WERI-Rb-1 (cell line): ENCODE measurements at regions not wholly inside any gene's neighbourhood (a gene's known extent, or its start where the extent isn't known, plus 50 kb on each side); places are given as distances from the start of the nearest gene placed in this dataset.

Experiments
- DNase-seq: peaks from one replicate; pipeline ENCODE4 v3.0.0-alpha.2; 2020
- H3K27ac ChIP-seq: fragments of 250-450 bp; sonication (Bioruptor Pico); 2 replicates; pipeline ENCODE4 v1.5.1; 2020; ENCODE audit warnings: mild to moderate bottlenecking, moderate library complexity
- H3K27me3 ChIP-seq: fragments of 250-450 bp; sonication (Bioruptor Pico); 2 replicates; pipeline ENCODE4 v1.5.1; 2021; ENCODE audit warnings: mild to moderate bottlenecking, low read depth, moderate library complexity; ENCODE audit not compliant: insufficient read depth, severe bottlenecking
- H3K36me3 ChIP-seq: fragments of 250-450 bp; sonication (Bioruptor Pico); 2 replicates; pipeline ENCODE4 v1.5.1; 2020; ENCODE audit warnings: mild to moderate bottlenecking, moderate library complexity
- H3K4me3 ChIP-seq: 2 replicates; pipeline ENCODE4 v1.5.1; 2011; ENCODE audit warnings: low read depth, mild to moderate bottlenecking, control low read depth, low read length
- H3K9me3 ChIP-seq: fragments of 250-450 bp; sonication (Bioruptor Pico); 2 replicates; pipeline ENCODE4 v1.5.1; 2021; ENCODE audit warnings: mild to moderate bottlenecking, moderate library complexity; ENCODE audit not compliant: severe bottlenecking
- TF ChIP-seq, protein P1 (sequence below): IDR thresholded peaks from 2 replicates; pipeline ENCODE4 v1.5.1; 2011; ENCODE audit warnings: low read depth, mild to moderate bottlenecking, control low read depth, inconsistent platforms, low read length

DNA sequence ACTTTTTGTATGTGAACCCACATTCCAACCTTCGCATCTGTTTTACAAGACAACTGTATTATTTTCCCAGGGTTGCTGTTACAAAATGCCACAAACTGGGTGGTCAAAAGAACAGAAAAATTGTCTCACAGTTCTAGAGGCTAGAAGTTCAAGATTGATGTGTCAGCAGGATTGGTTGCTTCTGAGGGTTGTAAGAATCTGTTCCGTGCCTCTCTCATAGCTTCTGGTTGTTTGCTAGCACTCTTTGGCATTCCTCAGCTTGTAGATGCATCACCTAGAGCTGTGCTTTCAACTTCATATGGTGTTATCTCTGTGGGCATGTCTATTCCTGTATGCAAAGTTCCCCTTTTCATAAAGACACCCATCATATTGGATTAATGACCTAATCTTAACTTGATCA is 1067.2 kb downstream of the EPHA7 start:
- TF ChIP-seq, protein P1, sequence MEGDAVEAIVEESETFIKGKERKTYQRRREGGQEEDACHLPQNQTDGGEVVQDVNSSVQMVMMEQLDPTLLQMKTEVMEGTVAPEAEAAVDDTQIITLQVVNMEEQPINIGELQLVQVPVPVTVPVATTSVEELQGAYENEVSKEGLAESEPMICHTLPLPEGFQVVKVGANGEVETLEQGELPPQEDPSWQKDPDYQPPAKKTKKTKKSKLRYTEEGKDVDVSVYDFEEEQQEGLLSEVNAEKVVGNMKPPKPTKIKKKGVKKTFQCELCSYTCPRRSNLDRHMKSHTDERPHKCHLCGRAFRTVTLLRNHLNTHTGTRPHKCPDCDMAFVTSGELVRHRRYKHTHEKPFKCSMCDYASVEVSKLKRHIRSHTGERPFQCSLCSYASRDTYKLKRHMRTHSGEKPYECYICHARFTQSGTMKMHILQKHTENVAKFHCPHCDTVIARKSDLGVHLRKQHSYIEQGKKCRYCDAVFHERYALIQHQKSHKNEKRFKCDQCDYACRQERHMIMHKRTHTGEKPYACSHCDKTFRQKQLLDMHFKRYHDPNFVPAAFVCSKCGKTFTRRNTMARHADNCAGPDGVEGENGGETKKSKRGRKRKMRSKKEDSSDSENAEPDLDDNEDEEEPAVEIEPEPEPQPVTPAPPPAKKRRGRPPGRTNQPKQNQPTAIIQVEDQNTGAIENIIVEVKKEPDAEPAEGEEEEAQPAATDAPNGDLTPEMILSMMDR, result no peak
- Histone ChIP-seq H3K27me3 (no peaks in the 10 kb centered on the region), H3K4me3 (no peak overlapping the region), H3K36me3 (no peaks in the 10 kb centered on the region), H3K9me3 (no peaks in the 10 kb centered on the region), H3K27ac (no peak overlapping the region)
- no peak for DNase-seq

GRCh38 chr6:92341201-92341600 is 1078.2 kb downstream of the EPHA7 start:
- no peak overlapping the region for H3K4me3 ChIP-seq
- no peaks in the 10 kb centered on the region for H3K9me3 ChIP-seq
- H3K36me3 ChIP-seq, result no peaks in the 10 kb centered on the region
- no peaks in the 10 kb centered on the region for H3K27me3 ChIP-seq
- no peak for DNase-seq
- TF ChIP-seq, protein P1, result no peak
- no peak overlapping the region for H3K27ac ChIP-seq

- no peak for DNase-seq
- Histone ChIP-seq H3K27me3 (no peaks in the 10 kb centered on the region), H3K27ac (no peak overlapping the region), H3K4me3 (no peak overlapping the region), H3K9me3 (no peaks in the 10 kb centered on the region), H3K36me3 (no peaks in the 10 kb centered on the region)
- TF ChIP-seq, protein P1, result no peak
Observed at GRCh38 chr6:92339936-92340640, 1079.3 kb downstream of the EPHA7 start.

GRCh38 chr6:92337571-92337970 is 1081.8 kb downstream of the EPHA7 start:
- H3K9me3 ChIP-seq, result no peaks in the 10 kb centered on the region
- TF ChIP-seq, protein P1, result no peak
- H3K4me3 ChIP-seq, result no peak overlapping the region
- no peaks in the 10 kb centered on the region for H3K27me3 ChIP-seq
- H3K27ac ChIP-seq, result no peak overlapping the region
- H3K36me3 ChIP-seq, result no peaks in the 10 kb centered on the region
- no peak for DNase-seq

DNA sequence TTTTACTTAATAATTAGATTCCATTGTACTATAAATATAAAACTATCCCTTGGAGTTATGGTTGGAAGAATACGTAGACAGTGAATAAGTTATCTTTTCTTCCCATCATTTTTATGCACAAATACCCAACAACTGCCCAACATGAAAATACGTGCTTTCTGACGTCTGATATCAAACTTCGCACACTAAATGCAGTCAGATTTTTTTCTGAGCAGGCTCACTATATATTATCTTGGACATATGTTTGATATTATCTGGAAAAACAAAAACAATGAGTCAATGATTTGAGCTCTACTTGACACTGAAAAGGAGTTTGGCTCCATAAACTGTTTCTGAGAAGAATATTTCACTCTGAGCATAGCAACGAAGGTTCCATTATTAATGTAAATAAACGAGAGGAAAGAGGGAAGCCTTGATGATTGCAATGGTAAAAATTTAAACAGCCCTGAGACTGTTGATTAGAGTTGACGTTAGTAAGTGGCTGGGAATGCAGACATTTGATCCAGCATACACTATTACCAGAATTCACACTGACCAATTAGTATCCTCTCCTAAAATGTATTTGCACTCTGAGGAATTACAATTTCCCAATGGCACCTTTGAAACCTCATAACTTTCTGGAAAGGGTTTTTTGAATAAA is 1090.0 kb downstream of the EPHA7 start:
- Histone ChIP-seq H3K4me3 (no peak overlapping the region), H3K9me3 (no peaks in the 10 kb centered on the region), H3K36me3 (no peaks in the 10 kb centered on the region), H3K27ac (no peak overlapping the region), H3K27me3 (no peaks in the 10 kb centered on the region)
- TF ChIP-seq, protein P1, result no peak
- DNase-seq, result no peak
